IMR-90 (cell line): ENCODE measurements at regions not wholly inside any gene's neighbourhood (a gene's known extent, or its start where the extent isn't known, plus 50 kb on each side); places are given as distances from the start of the nearest gene placed in this dataset.
"Not testable (repeated sequence)": the region's sequence is repeated elsewhere in the genome, so short reads cannot be mapped to it uniquely, and the experiment has no call there.

Experiments used
- CEBPB ChIP-seq: IDR thresholded peaks from 2 replicates; pipeline ENCODE4 v1.6.1; 2012; ENCODE audit warnings: low read depth, low read length, improper control_type of control experiment
- MXI1 ChIP-seq: IDR thresholded peaks from 2 replicates; pipeline ENCODE4 v1.6.1; 2012; ENCODE audit warnings: low read depth, mild to moderate bottlenecking, low read length, moderate library complexity, borderline replicate concordance
- TF ChIP-seq, protein P1 (sequence below): conservative IDR thresholded peaks from 2 replicates; pipeline ENCODE4 v1.5.1; 2012; ENCODE audit warnings: mild to moderate bottlenecking, low read depth, low read length, improper control_type of control experiment

DNA sequence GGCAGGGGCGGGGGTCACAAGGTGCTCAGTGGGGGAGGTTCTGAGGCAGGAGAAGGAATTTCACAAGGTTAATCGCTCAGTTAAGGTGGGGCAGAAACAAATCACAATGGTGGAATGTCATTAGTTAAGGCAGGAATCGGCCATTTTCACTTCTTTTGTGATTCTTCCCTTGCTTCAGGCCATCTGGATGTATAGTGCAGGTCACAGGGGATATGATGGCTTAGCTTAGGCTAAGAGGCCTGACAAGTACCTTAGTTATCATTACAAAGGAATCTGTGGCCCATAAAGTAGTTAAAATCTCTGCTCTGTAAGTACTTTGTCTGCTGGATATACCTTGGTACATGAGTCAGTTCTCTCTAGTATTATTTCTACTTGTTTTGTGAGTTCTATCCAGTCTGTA is 79.6 kb upstream of the IL1RAPL1 start:
- not testable (repeated sequence) for TF ChIP-seq CEBPB, MXI1
- TF ChIP-seq, protein P1, sequence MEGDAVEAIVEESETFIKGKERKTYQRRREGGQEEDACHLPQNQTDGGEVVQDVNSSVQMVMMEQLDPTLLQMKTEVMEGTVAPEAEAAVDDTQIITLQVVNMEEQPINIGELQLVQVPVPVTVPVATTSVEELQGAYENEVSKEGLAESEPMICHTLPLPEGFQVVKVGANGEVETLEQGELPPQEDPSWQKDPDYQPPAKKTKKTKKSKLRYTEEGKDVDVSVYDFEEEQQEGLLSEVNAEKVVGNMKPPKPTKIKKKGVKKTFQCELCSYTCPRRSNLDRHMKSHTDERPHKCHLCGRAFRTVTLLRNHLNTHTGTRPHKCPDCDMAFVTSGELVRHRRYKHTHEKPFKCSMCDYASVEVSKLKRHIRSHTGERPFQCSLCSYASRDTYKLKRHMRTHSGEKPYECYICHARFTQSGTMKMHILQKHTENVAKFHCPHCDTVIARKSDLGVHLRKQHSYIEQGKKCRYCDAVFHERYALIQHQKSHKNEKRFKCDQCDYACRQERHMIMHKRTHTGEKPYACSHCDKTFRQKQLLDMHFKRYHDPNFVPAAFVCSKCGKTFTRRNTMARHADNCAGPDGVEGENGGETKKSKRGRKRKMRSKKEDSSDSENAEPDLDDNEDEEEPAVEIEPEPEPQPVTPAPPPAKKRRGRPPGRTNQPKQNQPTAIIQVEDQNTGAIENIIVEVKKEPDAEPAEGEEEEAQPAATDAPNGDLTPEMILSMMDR: not testable (repeated sequence)
